ENCODE measurements at regions not wholly inside any gene's neighbourhood (a gene's known extent, or its start where the extent isn't known, plus 50 kb on each side); places are given as distances from the start of the nearest gene placed in this dataset.
"Not testable (repeated sequence)": the region's sequence is repeated elsewhere in the genome, so short reads cannot be mapped to it uniquely, and the experiment has no call there.

DNA sequence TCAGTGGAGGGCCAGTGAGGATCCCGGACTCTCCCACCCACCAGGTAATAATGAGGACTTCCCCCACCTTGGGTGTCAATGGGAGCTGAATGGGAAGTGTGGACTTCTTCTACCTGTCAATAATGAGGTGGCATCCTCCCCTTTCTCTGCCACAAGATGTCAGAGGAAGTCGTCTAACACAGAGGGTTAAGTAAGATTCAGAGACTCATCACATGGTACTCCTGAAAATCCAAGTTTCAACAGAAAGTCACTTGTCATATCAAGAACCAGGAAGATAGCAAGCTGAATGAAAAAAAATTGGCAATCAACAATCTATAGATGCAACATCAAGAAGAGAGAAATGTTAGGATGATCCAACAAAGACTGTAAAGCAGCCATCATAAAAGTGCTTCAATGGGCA is 150.9 kb upstream of the SVIL start:
- no peak for DNase-seq

GRCh38 chr10:29784175-29784773 is 149.5 kb upstream of the SVIL start:
- DNase-seq = peak; percentile 99

GRCh38 chr10:29783201-29783947 is 148.6 kb upstream of the SVIL start:
- DNase-seq = peak; percentile 58

DNA sequence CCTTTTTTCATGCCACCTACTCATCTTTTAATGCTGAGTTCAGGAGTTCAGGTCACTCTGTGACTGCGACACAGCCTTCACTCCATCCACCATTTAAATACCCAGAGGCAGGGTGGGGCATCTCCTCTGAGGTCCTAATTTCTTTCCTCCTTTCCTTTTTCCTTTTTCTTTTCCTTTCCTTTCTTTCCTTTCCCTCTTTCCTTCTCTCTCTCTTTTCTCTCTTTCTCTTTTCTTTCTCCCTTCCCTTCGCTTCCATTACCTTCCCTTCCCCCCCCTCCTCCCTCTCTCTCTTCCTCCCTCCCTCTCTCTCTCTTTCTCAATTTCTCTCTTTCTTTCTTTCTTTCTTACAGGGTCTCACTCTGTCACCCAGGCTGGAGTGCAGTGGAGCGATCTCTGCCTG is 145.9 kb upstream of the SVIL start:
- no peak for DNase-seq

DNA sequence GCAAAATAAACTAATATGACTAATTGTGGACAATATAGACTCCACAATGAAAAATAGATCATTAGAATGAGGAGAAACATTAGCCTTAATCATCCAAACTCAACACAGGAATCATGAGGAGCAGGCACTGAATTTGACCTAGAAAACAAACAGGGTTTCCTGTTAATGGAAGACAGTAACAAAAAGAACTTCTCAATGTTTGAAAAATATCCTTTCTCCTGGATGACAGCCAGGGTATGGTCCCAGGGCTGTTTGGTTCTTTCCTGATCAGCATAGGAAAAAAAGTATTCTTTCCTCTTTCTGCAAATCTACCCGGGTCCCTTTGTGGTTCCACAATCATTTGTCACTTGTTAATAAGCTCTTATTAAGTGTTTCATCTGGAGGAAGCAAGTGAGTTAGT is 145.3 kb upstream of the SVIL start:
- DNase-seq = peak; percentile 52

GRCh38 chr10:29776246-29776645 is 141.5 kb upstream of the SVIL start:
- no peak for DNase-seq

GRCh38 chr10:29774475-29774874 is 139.7 kb upstream of the SVIL start:
- no peak for DNase-seq

- no peak for DNase-seq
Observed at GRCh38 chr10:29773675-29774091, 138.9 kb upstream of the SVIL start.

DNA sequence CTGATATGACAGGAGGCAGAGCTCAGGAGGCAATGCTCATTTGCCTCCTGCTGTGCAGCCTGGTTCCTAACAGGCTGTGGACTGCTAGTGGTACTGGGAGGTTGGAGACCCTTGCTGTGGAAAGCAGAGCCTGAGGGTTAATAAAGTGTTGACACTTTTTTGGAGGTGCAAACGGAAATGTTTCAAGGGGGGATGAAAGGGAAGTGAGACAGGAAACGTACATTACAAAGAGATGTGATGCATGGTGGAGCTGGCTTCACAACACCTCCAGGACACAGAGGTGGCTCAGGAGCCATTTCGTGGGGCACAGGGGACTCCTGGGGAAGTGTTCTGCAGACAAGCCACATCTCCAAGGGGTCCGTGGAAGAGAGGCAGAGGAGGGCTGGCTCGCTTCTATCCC is 137.6 kb upstream of the SVIL start:
- no peak for DNase-seq

GRCh38 chr10:29771376-29771775 is 136.6 kb upstream of the SVIL start:
- DNase-seq = no peak

DNA sequence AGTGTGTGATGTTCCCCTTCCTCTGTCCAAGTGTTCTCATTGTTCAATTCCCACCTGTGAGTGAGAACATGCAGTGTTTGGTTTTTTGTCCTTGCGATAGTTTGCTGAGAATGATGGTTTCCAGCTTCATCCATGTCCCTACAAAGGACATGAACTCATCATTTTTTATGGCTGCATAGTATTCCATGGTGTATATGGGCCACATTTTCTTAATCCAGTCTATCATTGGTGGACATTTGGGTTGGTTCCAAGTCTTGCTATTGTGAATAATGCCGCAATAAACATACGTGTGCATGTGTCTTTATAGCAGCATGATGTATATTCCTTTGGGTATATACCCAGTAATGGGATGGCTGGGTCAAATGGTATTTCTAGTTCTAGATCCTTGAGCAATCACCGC is 134.5 kb upstream of the SVIL start:
- not testable (repeated sequence) for DNase-seq

DNA sequence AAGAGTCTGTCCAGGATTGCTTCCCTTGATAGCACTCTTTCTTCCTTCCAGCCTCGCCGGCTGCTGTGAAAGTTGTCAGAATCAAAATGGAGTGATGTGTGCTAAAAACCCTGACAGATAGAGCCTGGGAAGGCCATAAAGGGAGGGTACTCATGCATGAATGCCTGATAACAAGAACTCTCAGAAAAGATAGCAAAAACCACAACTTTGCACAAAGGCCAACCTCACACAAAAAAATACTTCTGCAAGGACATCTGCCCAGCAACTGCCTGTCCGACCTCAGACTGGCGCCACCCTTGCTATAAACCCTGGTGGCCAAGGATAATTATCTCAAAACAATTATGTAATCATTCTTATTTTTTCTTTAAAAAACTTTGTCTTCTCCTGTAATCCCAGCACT is 133.2 kb upstream of the SVIL start:
- DNase-seq = no peak

GRCh38 chr10:29766753-29767152 is 132.0 kb upstream of the SVIL start:
- no peak for DNase-seq

- DNase-seq = no peak
Observed at GRCh38 chr10:29765330-29765729, 130.6 kb upstream of the SVIL start.

GRCh38 chr10:29763396-29763795 is 128.6 kb upstream of the SVIL start:
- DNase-seq = no peak

DNA sequence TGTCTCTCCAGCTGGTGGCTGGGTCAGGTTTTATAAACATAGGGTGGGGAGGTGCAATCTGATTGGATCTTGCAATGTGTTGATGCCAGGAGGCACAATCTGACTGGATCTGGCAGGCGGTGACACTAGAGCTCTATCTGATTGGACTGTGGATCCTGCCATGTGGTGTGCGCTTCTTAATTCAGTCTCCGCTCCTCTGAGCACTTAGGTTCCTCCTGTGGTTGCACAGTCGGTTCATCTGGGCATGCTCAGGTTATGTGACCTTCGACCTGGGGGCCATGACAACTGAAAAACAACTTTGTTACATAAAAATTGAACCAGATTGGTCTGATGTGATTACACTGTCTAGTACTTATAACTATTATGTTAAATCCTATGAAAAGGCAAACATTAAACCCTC is 127.1 kb upstream of the SVIL start:
- no peak for DNase-seq

GRCh38 chr10:29760138-29760900 is 125.5 kb upstream of the SVIL start:
- no peak for DNase-seq

GRCh38 chr10:29757551-29758297 is 123.0 kb upstream of the SVIL start:
- peak; percentile 83 for DNase-seq

GRCh38 chr10:29756451-29756850 is 121.7 kb upstream of the SVIL start:
- no peak for DNase-seq

GRCh38 chr10:29753283-29753682 is 118.5 kb upstream of the SVIL start:
- no peak for DNase-seq

- no peak for DNase-seq
Observed at GRCh38 chr10:29751684-29752083, 116.9 kb upstream of the SVIL start.

- DNase-seq = no peak
Observed at GRCh38 chr10:29751240-29751639, 116.5 kb upstream of the SVIL start.

GRCh38 chr10:29749150-29749549 is 114.4 kb upstream of the SVIL start:
- DNase-seq = no peak
